ENCODE measurements at regions not wholly inside any gene's neighbourhood (a gene's known extent, or its start where the extent isn't known, plus 50 kb on each side); places are given as distances from the start of the nearest gene placed in this dataset.

DNA sequence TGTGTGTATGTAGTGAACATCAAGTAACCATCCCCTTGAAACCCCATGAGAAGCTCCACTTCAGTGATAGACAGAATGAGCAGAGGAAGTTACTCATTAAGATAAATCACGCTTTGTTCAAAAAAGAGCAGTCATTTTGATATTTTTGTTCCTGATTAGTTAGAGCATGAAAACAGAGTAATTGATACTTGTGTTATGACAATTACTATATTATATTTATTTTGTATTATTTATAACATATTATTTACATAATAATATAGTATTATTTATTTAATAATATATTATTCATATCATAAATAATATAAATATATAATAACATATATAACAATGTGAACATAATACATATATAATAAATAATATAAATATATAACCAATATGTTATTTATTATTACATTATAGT lies 580.9 kb downstream of the SOX5 start:
- Histone ChIP-seq H2AFZ (ENCODE audit: low read length) (no peak overlapping the region), H3K27ac (ENCODE audit: insufficient read depth, low read length) (no peak overlapping the region), H3K9me3 (ENCODE audit: control insufficient read depth, insufficient read depth, low read depth, low read length) (no peaks in the 10 kb centered on the region), H3K9ac (ENCODE audit: insufficient read depth, low read length) (no peak overlapping the region), H3K4me3 (replicated peaks in 1 of 4; ENCODE audit: control extremely low read depth in 1 of 4, insufficient read depth in 1 of 4, low read depth in 3 of 4, low read length in 4 of 4) (no peak overlapping the region), H3K27me3 (ENCODE audit: control insufficient read depth, insufficient read depth, low read length) (no peaks in the 10 kb centered on the region), H3K4me2 (ENCODE audit: extremely low read depth, insufficient read depth, low read length) (no peak overlapping the region), H3K4me1 (ENCODE audit: control insufficient read depth, extremely low read depth, insufficient read depth, low read length) (no peaks in the 10 kb centered on the region), H3K79me2 (ENCODE audit: control insufficient read depth, insufficient read depth, low read length) (no peaks in the 10 kb centered on the region), H4K20me1 (ENCODE audit: control insufficient read depth, extremely low read depth, insufficient read depth, low read length) (no peaks in the 10 kb centered on the region), H3K36me3 (ENCODE audit: control insufficient read depth, insufficient read depth, low read length) (no peaks in the 10 kb centered on the region)
- no peak for TF ChIP-seq EZH2 (IDR thresholded peaks at IDR 0.05; ENCODE audit: low read length, missing control alignments)
- TF ChIP-seq, protein P1, sequence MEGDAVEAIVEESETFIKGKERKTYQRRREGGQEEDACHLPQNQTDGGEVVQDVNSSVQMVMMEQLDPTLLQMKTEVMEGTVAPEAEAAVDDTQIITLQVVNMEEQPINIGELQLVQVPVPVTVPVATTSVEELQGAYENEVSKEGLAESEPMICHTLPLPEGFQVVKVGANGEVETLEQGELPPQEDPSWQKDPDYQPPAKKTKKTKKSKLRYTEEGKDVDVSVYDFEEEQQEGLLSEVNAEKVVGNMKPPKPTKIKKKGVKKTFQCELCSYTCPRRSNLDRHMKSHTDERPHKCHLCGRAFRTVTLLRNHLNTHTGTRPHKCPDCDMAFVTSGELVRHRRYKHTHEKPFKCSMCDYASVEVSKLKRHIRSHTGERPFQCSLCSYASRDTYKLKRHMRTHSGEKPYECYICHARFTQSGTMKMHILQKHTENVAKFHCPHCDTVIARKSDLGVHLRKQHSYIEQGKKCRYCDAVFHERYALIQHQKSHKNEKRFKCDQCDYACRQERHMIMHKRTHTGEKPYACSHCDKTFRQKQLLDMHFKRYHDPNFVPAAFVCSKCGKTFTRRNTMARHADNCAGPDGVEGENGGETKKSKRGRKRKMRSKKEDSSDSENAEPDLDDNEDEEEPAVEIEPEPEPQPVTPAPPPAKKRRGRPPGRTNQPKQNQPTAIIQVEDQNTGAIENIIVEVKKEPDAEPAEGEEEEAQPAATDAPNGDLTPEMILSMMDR (conservative IDR thresholded peaks at IDR 0.05 in 1 of 2, IDR thresholded peaks at IDR 0.05 in 1 of 2; ENCODE audit: low read depth in 1 of 2, low read length in 2 of 2) = no peak
- no peak for DNase-seq (ENCODE audit: low read depth in 2 of 2)

DNA sequence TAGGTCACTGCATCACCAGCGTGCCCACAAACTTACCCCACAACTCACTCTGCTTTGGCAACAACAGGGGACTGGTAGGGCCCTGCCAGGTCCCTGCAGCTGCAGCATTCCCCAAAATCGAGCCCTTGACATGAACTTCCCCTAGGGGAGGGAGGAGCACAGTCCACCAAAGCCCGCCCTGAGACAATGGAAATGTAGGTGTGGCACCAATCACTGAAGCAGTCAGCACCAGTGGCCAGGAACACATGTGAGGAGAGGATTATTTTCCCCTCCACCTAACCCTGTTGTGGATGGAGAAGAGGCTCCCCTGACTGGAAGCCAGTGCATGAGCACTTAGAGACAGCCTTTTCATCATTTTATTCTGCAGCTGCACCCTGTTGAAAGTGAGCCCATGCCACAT lies 573.8 kb downstream of the SOX5 start:
- no peaks in the 10 kb centered on the region for H3K27me3 ChIP-seq (ENCODE audit: control insufficient read depth, insufficient read depth, low read length)
- no peak overlapping the region for H3K4me3 ChIP-seq (replicated peaks in 1 of 4; ENCODE audit: control extremely low read depth in 1 of 4, insufficient read depth in 1 of 4, low read depth in 3 of 4, low read length in 4 of 4)
- H2AFZ ChIP-seq (ENCODE audit: low read length) = no peak overlapping the region
- no peak overlapping the region for H3K27ac ChIP-seq (ENCODE audit: insufficient read depth, low read length)
- no peak overlapping the region for H3K4me2 ChIP-seq (ENCODE audit: extremely low read depth, insufficient read depth, low read length)
- H3K79me2 ChIP-seq (ENCODE audit: control insufficient read depth, insufficient read depth, low read length) = no peaks in the 10 kb centered on the region
- H4K20me1 ChIP-seq (ENCODE audit: control insufficient read depth, extremely low read depth, insufficient read depth, low read length) = no peaks in the 10 kb centered on the region
- no peaks in the 10 kb centered on the region for H3K36me3 ChIP-seq (ENCODE audit: control insufficient read depth, insufficient read depth, low read length)
- H3K4me1 ChIP-seq (ENCODE audit: control insufficient read depth, extremely low read depth, insufficient read depth, low read length) = no peaks in the 10 kb centered on the region
- TF ChIP-seq, protein P1 (conservative IDR thresholded peaks at IDR 0.05 in 1 of 2, IDR thresholded peaks at IDR 0.05 in 1 of 2; ENCODE audit: low read depth in 1 of 2, low read length in 2 of 2) = no peak
- TF ChIP-seq EZH2 (IDR thresholded peaks at IDR 0.05; ENCODE audit: low read length, missing control alignments) = no peak
- no peak overlapping the region for H3K9ac ChIP-seq (ENCODE audit: insufficient read depth, low read length)
- no peak for DNase-seq (ENCODE audit: low read depth in 2 of 2)
- H3K9me3 ChIP-seq (ENCODE audit: control insufficient read depth, insufficient read depth, low read depth, low read length) = no peaks in the 10 kb centered on the region

DNA sequence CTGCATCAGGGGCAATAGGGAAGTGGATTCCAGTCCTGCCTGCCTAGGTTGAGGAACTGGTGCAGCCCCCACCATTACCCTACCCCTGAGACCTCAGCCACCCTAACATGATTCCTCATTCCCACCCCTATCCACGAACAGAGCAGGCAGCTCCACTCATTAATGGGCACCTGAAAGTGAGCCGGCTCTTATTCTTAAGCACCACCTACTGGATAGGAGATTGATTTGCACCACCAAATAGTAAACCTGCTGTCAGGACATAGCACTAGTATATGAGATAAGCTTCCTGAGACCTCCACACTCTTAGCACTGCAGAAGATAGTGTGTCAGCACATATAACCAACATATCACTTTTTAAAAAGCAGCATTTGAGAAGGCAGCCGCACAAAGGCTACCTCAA lies 573.2 kb downstream of the SOX5 start:
- H3K79me2 ChIP-seq (ENCODE audit: control insufficient read depth, insufficient read depth, low read length) = no peaks in the 10 kb centered on the region
- no peaks in the 10 kb centered on the region for H4K20me1 ChIP-seq (ENCODE audit: control insufficient read depth, extremely low read depth, insufficient read depth, low read length)
- no peak overlapping the region for H3K4me3 ChIP-seq (replicated peaks in 1 of 4; ENCODE audit: control extremely low read depth in 1 of 4, insufficient read depth in 1 of 4, low read depth in 3 of 4, low read length in 4 of 4)
- TF ChIP-seq, protein P1 (conservative IDR thresholded peaks at IDR 0.05 in 1 of 2, IDR thresholded peaks at IDR 0.05 in 1 of 2; ENCODE audit: low read depth in 1 of 2, low read length in 2 of 2) = no peak
- TF ChIP-seq EZH2 (IDR thresholded peaks at IDR 0.05; ENCODE audit: low read length, missing control alignments) = no peak
- no peaks in the 10 kb centered on the region for H3K36me3 ChIP-seq (ENCODE audit: control insufficient read depth, insufficient read depth, low read length)
- H3K9ac ChIP-seq (ENCODE audit: insufficient read depth, low read length) = no peak overlapping the region
- no peak for DNase-seq (ENCODE audit: low read depth in 2 of 2)
- no peaks in the 10 kb centered on the region for H3K4me1 ChIP-seq (ENCODE audit: control insufficient read depth, extremely low read depth, insufficient read depth, low read length)
- no peak overlapping the region for H3K4me2 ChIP-seq (ENCODE audit: extremely low read depth, insufficient read depth, low read length)
- no peaks in the 10 kb centered on the region for H3K27me3 ChIP-seq (ENCODE audit: control insufficient read depth, insufficient read depth, low read length)
- no peak overlapping the region for H3K27ac ChIP-seq (ENCODE audit: insufficient read depth, low read length)
- H3K9me3 ChIP-seq (ENCODE audit: control insufficient read depth, insufficient read depth, low read depth, low read length) = no peaks in the 10 kb centered on the region
- H2AFZ ChIP-seq (ENCODE audit: low read length) = no peak overlapping the region
